HepG2 (cell line): ENCODE measurements at regions not wholly inside any gene's neighbourhood (a gene's known extent, or its start where the extent isn't known, plus 50 kb on each side); places are given as distances from the start of the nearest gene placed in this dataset.

ENCODE experiments used
- ATAC-seq: fragments of 200-7000 bp; cut with Tn5 transposase; 3 replicates; pipeline ENCODE4 v1.9.1; 2020; ENCODE audit warnings: mild to moderate bottlenecking, moderate library complexity
- BruUV-seq: library from RNA; stranded (reverse); fragments of 400-500 nt; replicated peaks from 2 replicates; lab custom pipeline; 2021; lab: Mats Ljungman, UMichigan
- CTCF ChIA-PET: fragments of 300-600 bp; formaldehyde crosslinking; extraction: SDS; loops from one replicate; lab custom pipeline; 2021; ENCODE audit warnings: low total read pairs, inconsistent platforms, low intra/inter-chr PET ratio; lab: Yijun Ruan, JAX
- POLR2A ChIA-PET: fragments of 350-600 bp; sonication (Branson Sonifier 250); formaldehyde crosslinking; loops from one replicate; lab custom pipeline; 2020; ENCODE audit warnings: antibody characterized with exemption, inconsistent platforms; lab: Yijun Ruan, JAX
- DNase-seq: peaks from one replicate; pipeline ENCODE4 v3.0.0-alpha.2; 2015; ENCODE audit warnings: low spot score
- FAIRE-seq: peaks from 3 replicates; lab custom pipeline; 2011; peaks lifted over from hg19 to GRCh38; lab: Jason Lieb, UNC
- H2AFZ ChIP-seq: one replicate; pipeline ENCODE4 v1.6.1; 2011; ENCODE audit warnings: low read length, inconsistent platforms
- H3K27ac ChIP-seq: fragments of 300-600 bp; 3 replicates; pipeline ENCODE4 v1.8.0; 2011; ENCODE audit warnings: mixed run types, mild to moderate bottlenecking, mixed read lengths, low read length, inconsistent platforms; ENCODE audit not compliant: insufficient read depth; ENCODE audit errors: extremely low read length
- H3K27me3 ChIP-seq, 2 experiments: fragments of 200-600 bp in 1 of 2; 2 replicates in 1 of 2; 3 replicates in 1 of 2; pipeline versions ENCODE4 v1.6.0 to v1.8.0; 2011; ENCODE audit warnings: low read length in 2 of 2, mild to moderate bottlenecking in 2 of 2, moderate library complexity in 2 of 2, inconsistent platforms in 1 of 2; ENCODE audit not compliant: insufficient read depth in 2 of 2, control insufficient read depth in 1 of 2
- H3K36me3 ChIP-seq, 2 experiments: fragments of 200-600 bp in 1 of 2; replicated peaks in 1 of 2; 2 replicates in 1 of 2; 3 replicates in 1 of 2; pipeline versions ENCODE4 v1.5.1 to v1.8.0; 2011; ENCODE audit warnings: low read length in 2 of 2, inconsistent platforms in 1 of 2; ENCODE audit not compliant: insufficient read depth in 2 of 2, control insufficient read depth in 1 of 2
- H3K4me1 ChIP-seq: 2 replicates; pipeline ENCODE4 v1.5.1; 2012; ENCODE audit warnings: low read length, inconsistent platforms; ENCODE audit not compliant: insufficient read depth
- H3K4me2 ChIP-seq: 2 replicates; pipeline ENCODE4 v1.6.0; 2011; ENCODE audit warnings: low read depth, low read length, inconsistent platforms
- H3K4me3 ChIP-seq, 3 experiments: fragments of 200-600 bp in 1 of 3; sonication (generic), shearing (Covaris generic) in 1 of 3; replicated peaks in 1 of 3; 2 replicates each; pipeline ENCODE4 v1.5.1; 2011 to 2016; ENCODE audit warnings: low read length in 3 of 3, inconsistent platforms in 2 of 3, low read depth in 2 of 3, mild to moderate bottlenecking in 2 of 3, control low read depth in 1 of 3, mixed read lengths in 1 of 3; ENCODE audit not compliant: insufficient read depth in 1 of 3
- H3K79me2 ChIP-seq: one replicate; pipeline ENCODE4 v1.6.1; 2011; ENCODE audit warnings: low read length, inconsistent platforms; ENCODE audit not compliant: insufficient read depth
- H3K9ac ChIP-seq: 2 replicates; pipeline ENCODE4 v1.6.0; 2011; ENCODE audit warnings: mild to moderate bottlenecking, low read depth, low read length, inconsistent platforms; ENCODE audit not compliant: insufficient read depth
- H3K9me3 ChIP-seq: 2 replicates; pipeline ENCODE4 v1.5.1; 2012; ENCODE audit warnings: mild to moderate bottlenecking, low read length
- H4K20me1 ChIP-seq: 2 replicates; pipeline ENCODE4 v1.6.0; 2011; ENCODE audit warnings: inconsistent platforms, mild to moderate bottlenecking, low read length, moderate library complexity; ENCODE audit not compliant: insufficient read depth
- TOPORS ChIP-seq: sonication (generic); formaldehyde crosslinking; IDR thresholded peaks from 2 replicates; pipeline ENCODE4 v1.8.0; 2023; ENCODE audit warnings: mild to moderate bottlenecking, missing genetic modification reagents
- ZNF644 ChIP-seq: IDR thresholded peaks from 2 replicates; pipeline ENCODE4 v1.6.1; 2016; ENCODE audit warnings: low read depth
- ZXDC ChIP-seq: sonication (generic); formaldehyde crosslinking; IDR thresholded peaks from 2 replicates; pipeline ENCODE4 v1.5.0; 2020; ENCODE audit warnings: mild to moderate bottlenecking, missing genetic modification reagents
- WGBS: methylation state at CpG from one replicate; pipeline ENCODE4 v1.1.6; 2017; ENCODE audit warnings: low lambda C conversion rate; 5-methylcytosine and 5-hydroxymethylcytosine counted together
- in situ Hi-C: cut with HindIII; loops from 2 replicates; pipeline ENCODE4 v1.10.0; 2017; ENCODE audit warnings: low pct_unique_long_range_greater_than_20kb; ENCODE audit not compliant: extremely low pct_ligation_motif_present
- intact Hi-C: fragments of 100-400 bp; cut with micrococcal nuclease; formaldehyde crosslinking; loops from one replicate; pipeline ENCODE4 v1.10.0; 2022; ENCODE audit not compliant: unreplicated experiment
- TF ChIP-seq, protein P1 (sequence below): sonication (generic); formaldehyde crosslinking; IDR thresholded peaks from 2 replicates; pipeline ENCODE4 v1.8.1; 2022; ENCODE audit warnings: mild to moderate bottlenecking, missing genetic modification reagents

GRCh38 chr9:1354606-1355005 is 304.4 kb downstream of the DMRT2 start (continued):
- TF ChIP-seq, protein P1, sequence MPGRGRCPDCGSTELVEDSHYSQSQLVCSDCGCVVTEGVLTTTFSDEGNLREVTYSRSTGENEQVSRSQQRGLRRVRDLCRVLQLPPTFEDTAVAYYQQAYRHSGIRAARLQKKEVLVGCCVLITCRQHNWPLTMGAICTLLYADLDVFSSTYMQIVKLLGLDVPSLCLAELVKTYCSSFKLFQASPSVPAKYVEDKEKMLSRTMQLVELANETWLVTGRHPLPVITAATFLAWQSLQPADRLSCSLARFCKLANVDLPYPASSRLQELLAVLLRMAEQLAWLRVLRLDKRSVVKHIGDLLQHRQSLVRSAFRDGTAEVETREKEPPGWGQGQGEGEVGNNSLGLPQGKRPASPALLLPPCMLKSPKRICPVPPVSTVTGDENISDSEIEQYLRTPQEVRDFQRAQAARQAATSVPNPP (CRISPR knock-in tag), result no peak
- TF ChIP-seq ZNF644 (CRISPR knock-in tag), result no peak
- no peak for TF ChIP-seq TOPORS

DNA sequence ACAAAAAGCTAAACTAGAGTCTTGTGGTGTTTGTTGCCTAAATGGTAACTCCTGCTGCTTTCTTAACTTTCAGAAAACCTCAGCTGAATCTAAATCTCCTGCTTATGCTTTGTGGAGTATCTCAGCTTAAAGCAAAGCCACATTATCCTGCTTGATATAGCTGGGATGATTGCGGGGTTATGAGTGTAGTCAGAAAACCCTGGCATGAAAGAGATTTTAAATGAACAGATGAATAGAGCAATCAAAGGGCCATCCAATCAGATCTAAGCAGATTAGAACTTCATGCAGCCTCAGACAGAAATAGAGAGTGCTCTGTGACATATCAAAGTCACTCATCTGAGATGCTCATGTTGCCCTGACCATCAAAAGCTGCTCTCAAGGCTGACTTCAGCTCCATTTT is 305.5 kb downstream of the DMRT2 start:
- no peak for TF ChIP-seq ZXDC (CRISPR knock-in tag)
- TF ChIP-seq, all 625 proteins: peak for 0
- Histone ChIP-seq H3K27me3 (no peaks in the 10 kb centered on the region), H4K20me1 (no peaks in the 10 kb centered on the region), H3K9ac (no peak overlapping the region), H3K36me3 (no peaks in the 10 kb centered on the region), H3K4me2 (no peak overlapping the region), H3K4me1 (no peaks in the 10 kb centered on the region), H2AFZ (no peak overlapping the region), H3K79me2 (no peaks in the 10 kb centered on the region), H3K27ac (no peak overlapping the region), H3K9me3 (no peaks in the 10 kb centered on the region), H3K4me3 (no peak overlapping the region)
- no peak for DNase-seq
- BruUV-seq, result no TSS peak
- in situ Hi-C loops, result no loop called here
- intact Hi-C loops, result no loop called here
- FAIRE-seq, result no peak
- ChIA-PET CTCF (no interaction called here), POLR2A (no interaction called here)
- ATAC-seq, result no peak
- WGBS, result 0% methylated on average over 1 of the region's 1 CpG
